NCI-H2107 treated with DMSO at 0.1 percent for 48 hours (cell line): ENCODE measurements at regions not wholly inside any gene's neighbourhood (a gene's known extent, or its start where the extent isn't known, plus 50 kb on each side); places are given as distances from the start of the nearest gene placed in this dataset.
"Not testable (repeated sequence)": the region's sequence is repeated elsewhere in the genome, so short reads cannot be mapped to it uniquely, and the experiment has no call there.

Experiments used
- DNase-seq: peaks from one replicate; lab custom pipeline; 2025; ENCODE audit not compliant: unreplicated experiment; lab: John Stamatoyannopoulos, UW

DNA sequence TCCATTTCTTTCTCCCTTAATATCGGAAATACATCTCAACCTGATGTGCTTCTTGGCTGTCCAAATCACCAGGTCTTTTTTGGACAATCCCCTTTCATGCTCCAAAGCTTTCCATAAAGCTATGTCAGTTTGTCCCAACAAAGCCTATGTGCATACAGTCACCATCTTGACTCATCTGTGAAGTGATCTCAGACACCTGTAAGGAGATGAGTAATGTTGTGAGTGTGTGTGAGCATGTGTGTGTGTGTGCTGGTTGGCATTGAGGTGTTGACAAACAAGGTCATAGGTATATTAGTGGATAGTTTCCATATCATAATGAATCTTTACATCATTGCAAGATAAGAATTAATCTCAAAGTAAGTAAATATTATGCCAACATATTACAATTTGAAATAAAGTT is 1243.3 kb upstream of the SEL1L start:
- DNase-seq = no peak

DNA sequence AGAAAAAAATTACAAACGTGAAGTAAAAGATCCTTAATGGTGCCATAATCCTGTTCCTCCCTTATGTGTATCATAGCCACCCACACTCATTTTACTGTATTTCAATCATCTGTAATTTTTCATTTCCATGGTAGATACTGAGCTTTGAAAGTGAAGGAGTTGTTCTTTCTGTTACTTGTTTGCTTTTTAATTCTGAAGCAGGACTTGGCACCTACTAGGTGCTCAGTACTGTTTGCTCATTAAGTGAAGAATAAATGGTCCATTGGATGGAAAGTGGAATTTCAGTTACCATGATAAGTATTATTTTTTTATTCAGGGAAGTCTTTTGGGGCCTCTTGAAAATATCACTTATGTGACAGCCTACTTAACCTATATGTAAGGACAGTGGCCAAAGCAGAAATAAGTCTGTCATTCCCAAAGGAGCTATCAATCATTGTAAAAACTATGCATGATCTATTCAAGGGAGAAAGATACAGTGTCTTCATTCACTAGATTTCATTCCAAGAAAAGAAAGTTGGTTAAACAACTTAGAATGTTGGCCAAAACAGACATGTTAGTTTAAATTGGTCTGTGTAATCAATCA is 1244.4 kb upstream of the SEL1L start:
- no peak for DNase-seq

GRCh38 chr14:82778601-82779000 is 1244.9 kb upstream of the SEL1L start:
- DNase-seq = no peak

DNA sequence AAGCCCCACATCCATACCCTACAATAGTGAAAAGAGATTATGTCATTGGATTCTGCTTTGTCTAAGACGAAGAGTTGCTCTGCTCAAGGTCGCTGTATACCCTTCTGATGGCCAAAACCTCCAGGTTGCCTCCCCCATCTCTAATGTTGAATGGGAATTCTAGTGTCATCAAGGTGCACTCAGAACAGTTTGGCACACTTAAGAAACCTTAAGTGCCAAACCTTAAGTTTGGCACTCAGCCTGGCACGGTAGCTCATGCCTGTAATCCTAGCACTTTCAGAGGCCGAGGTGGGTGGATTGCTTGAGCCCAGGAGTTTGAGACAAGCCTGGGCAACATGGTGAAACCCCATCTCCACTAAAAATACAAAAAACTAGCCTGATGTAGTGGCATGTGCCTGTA is 1245.6 kb upstream of the SEL1L start:
- no peak for DNase-seq

DNA sequence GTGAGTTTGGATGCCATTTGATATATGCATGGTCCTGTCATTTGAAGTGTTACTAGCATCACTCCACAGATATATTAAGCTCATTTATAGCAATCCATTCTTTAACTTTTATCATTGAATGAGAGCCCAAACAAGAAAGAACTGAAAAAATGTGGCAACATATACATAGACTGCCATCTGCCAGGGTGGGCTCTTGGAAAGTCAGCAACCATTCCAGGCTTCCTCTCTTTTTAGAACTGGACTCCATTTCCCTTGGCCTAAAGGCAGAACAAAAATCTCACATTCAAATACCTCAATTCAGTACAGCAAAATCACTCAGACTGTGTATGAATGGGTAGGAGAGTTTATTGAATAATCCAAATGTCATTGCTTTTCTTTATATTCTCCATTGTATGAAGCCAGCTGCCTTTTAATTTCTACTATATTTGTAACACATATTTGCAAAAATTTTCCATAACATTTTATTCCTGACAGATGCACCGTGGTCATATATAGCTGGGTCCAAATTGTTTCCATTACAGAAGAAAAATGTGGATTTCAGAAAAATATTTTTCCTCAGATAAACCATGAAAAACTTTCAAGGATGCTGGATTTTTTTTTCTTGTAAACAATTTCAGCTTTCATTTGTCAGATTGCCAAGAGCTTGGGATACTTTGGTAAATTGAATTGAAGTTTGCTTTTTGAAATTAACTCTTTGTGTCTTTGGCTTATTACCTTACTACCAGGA is 1252.3 kb upstream of the SEL1L start:
- DNase-seq = no peak

DNA sequence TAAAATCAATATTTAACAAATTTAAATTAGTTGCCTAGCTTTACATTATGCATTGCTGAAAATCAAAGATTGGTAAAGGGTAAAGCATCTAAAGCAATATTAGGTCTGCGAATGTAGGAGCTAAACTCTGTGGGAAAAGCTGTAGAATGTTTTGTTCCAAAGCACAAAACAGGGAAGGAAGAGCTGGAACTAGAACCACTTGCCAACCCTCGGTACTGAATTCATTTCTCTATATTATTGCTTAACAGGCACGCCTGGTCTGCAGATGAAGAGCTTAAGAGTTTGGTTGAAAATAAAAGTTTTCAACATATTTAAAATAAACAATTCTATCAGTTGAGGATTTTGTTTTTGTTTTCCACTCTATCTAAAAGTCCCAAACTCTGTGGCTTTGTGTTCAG is 1252.8 kb upstream of the SEL1L start:
- no peak for DNase-seq

- DNase-seq = no peak
Observed at GRCh38 chr14:82796086-82796485, 1262.4 kb upstream of the SEL1L start.

- no peak for DNase-seq
Observed at GRCh38 chr14:82798276-82798675, 1264.6 kb upstream of the SEL1L start.

- no peak for DNase-seq
Observed at GRCh38 chr14:82805892-82806825, 1272.5 kb upstream of the SEL1L start.

DNA sequence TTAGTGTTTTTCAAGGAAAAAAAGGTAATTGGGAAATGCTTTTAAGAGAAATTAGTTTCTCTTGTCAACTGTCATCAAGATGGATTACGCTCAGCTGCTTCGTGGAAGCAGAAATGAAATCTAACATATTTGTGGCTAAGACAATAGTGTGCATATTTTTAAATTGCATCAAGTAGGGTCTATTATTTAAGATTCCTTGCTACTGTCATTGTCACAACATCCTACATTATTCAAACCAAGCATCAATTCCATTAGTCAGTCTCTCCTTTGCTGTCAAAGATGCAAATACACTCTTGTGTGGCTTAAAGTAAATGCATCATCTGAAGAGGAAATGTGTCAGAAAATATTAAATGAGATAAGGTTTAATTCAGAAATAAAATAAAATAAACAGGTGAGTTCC is 1277.6 kb upstream of the SEL1L start:
- no peak for DNase-seq

DNA sequence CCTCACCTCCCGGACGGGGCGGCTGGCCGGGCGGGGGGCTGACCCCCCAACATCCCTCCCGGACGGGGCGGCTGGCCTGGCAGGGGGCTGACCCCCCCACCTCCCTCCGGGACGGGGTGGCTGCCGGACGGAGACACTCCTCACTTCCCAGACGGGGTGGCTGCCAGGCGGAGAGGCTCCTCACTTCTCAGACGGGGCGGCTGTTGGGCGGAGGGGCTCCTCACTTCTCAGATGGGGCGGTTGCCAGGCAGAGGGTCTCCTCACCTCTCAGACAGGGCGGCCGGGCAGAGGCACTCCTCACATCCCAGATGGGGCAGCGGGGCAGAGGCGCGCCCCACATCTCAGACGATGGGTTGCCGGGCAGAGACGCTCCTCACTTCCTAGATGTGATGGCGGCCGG is 1280.7 kb upstream of the SEL1L start:
- not testable (repeated sequence) for DNase-seq

DNA sequence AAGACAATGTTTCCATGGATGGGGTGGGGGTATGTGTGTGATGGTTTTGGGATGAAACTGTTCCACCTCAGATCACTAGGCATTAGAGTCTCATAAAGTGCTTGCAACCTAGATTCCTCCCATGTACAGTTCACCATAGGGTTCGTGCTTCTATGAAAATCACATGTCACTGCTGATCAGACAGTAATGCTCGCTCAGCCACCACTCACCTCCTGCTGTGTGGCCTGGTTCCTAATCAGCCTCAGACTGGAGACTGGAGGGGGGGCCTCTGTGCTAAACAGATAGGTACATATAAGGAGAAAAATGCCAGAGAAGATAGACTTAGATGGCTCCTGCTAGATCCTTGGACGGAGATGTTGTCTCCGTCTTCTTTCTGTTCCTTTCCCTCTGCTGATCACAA is 1296.9 kb upstream of the SEL1L start:
- no peak for DNase-seq

- DNase-seq = no peak
Observed at GRCh38 chr14:82836256-82836950, 1302.8 kb upstream of the SEL1L start.

- DNase-seq = no peak
Observed at GRCh38 chr14:82837611-82838140, 1304.0 kb upstream of the SEL1L start.

DNA sequence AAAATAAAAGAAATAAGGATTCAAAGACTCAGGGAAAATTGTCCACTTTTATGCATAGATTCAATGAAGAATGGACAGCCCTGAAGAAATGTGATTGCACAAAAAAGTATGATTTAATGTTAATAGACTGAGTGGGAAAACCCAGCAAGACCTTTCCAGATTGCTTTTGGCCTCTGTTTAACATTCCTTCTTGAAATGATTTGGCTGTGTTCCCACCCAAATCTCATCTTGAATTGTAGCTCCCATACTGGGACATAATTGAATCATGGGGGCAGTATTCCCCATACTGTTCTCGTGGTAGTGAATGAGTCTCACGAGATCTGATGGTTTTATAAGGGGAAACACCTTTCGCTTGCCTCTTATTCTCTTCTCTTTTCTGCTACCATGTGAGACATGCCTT is 1316.9 kb upstream of the SEL1L start:
- DNase-seq = no peak

DNA sequence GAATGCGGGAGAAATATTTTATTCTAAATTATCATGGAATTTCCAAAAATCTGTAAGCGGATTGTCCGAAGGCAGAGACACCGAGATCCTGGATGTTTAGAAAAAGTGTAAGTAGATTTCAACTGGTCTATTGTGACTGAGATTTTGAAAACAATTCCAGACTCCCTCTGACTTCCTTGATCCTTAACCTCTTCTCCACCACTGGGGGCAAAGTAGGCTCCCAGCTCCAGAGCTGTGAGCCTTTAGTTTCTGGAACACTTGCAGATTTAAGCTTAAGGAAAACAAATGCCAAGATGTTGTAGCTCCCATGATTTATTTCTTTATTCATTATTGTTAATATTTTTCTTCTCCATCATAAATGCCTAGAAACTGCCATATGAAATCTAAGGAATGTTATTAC is 1320.5 kb upstream of the SEL1L start:
- no peak for DNase-seq

GRCh38 chr14:82854901-82855300 is 1321.2 kb upstream of the SEL1L start:
- no peak for DNase-seq

DNA sequence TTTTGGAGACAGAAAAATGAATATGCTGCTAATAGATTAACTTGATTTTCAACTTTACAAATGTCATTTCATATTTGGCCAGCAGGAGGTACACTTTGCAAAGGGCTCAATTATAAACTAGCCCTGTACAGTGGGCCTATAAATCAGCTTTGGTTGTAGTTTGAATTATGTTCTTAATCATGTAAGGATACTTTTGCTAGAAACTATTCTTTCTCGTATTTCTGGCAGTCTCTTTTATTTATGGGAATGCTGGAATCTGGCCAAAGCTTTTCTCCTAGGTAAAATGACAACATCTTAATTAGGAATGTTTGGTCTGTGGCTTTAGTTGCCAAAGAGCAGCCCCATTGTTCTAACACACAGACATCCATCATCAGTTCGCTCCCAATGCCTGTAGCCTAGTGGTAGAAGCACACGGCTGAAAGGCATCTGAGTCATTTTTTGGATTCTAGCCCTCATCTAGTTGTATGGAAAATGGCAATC is 1322.3 kb upstream of the SEL1L start:
- peak; percentile 94 for DNase-seq

DNA sequence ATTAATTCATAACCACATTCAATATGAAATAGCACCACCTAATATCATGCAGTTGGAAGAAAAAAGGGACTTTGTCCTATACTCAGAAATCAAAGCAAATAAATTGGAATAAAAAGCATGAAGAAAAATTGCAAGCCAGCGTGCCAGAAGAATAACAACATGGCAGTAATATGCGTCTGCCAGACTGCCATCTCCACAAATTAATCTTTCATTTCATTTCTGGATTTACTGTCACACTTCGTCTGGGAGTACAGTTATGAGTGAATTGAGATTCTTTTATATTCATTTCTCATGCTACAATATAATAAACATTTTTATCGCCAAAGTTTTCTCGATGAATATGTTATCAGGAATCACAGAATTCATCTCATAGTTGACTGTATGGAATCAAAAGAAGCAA is 1327.7 kb upstream of the SEL1L start:
- no peak for DNase-seq

DNA sequence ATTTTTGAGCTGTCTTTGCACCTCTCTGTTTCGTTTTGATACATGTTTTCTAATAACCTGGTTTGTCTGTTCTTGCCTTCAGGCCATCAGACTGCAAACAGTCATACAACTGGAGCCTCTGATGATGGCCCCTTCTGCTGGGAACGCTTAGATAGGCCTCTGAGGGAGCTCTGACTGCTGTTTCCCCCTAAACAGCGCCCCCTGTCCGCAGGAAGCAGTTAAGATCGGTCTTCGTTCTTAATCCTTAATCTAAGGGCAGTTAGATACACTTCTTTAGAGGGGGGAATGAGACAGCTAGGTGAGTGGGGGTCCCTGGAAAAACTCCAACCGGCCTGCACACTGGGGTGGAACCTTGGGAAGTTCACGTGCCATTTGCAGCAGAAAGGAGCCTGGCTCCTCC is 1338.8 kb upstream of the SEL1L start:
- no peak for DNase-seq

- no peak for DNase-seq
Observed at GRCh38 chr14:82878951-82879350, 1345.3 kb upstream of the SEL1L start.
